ENCODE measurements at regions not wholly inside any gene's neighbourhood (a gene's known extent, or its start where the extent isn't known, plus 50 kb on each side); places are given as distances from the start of the nearest gene placed in this dataset.

GRCh38 chr17:27396045-27396444 lies 60.2 kb upstream of the KSR1 start:
- Histone ChIP-seq H3K4me3 (ENCODE audit: low read depth in 2 of 2, low read length in 2 of 2) (no peak overlapping the region), H3K4me1 (ENCODE audit: control insufficient read depth, insufficient read depth, low read length) (no peaks in the 10 kb centered on the region), H3K27ac (ENCODE audit: low read length) (no peak overlapping the region), H3K9me3 (ENCODE audit: control insufficient read depth, insufficient read depth, low read depth, low read length) (no peaks in the 10 kb centered on the region), H3K36me3 (ENCODE audit: control insufficient read depth, insufficient read depth, low read length) (no peaks in the 10 kb centered on the region), H3K27me3 (ENCODE audit: control insufficient read depth, insufficient read depth, low read length) (no peaks in the 10 kb centered on the region)
- intact Hi-C loops (cut with micrococcal nuclease; ENCODE audit: unreplicated experiment) (no loop called here), in situ Hi-C loops (cut with HindIII; ENCODE audit: low pct_unique_long_range_greater_than_20kb, low sequenced_read_pairs) (no loop called here)
- ChIA-PET CTCF (no interaction called here), POLR2A (no interaction called here)
- DNase-seq (ENCODE audit: low read depth, low spot score) (no peak), ATAC-seq (no peak)
- TF ChIP-seq POLR2AphosphoS5 (IDR thresholded peaks at IDR 0.05; ENCODE audit: low read depth, low read length) (no peak), SIN3A (IDR thresholded peaks at IDR 0.05; ENCODE audit: borderline replicate concordance, insufficient read depth, low read depth, low read length) (no peak), TCF7L2 (IDR thresholded peaks at IDR 0.05; ENCODE audit: low read depth, low read length) (no peak), REST (IDR thresholded peaks at IDR 0.05; ENCODE audit: insufficient read depth in 1 of 2, low read depth in 2 of 2, low read length in 1 of 2) (no peak), CTCF (IDR thresholded peaks at IDR 0.05) (no peak)
- no TSS peak for BruUV-seq (replicated peaks)

- Histone ChIP-seq H3K36me3 (ENCODE audit: control insufficient read depth, insufficient read depth, low read length) (no peaks in the 10 kb centered on the region), H3K27me3 (ENCODE audit: control insufficient read depth, insufficient read depth, low read length) (no peaks in the 10 kb centered on the region), H3K4me3 (ENCODE audit: low read depth in 2 of 2, low read length in 2 of 2) (no peak overlapping the region), H3K4me1 (ENCODE audit: control insufficient read depth, insufficient read depth, low read length) (no peaks in the 10 kb centered on the region), H3K27ac (ENCODE audit: low read length) (no peak overlapping the region), H3K9me3 (ENCODE audit: control insufficient read depth, insufficient read depth, low read depth, low read length) (no peaks in the 10 kb centered on the region)
- ChIA-PET POLR2A (no interaction called here), CTCF (no interaction called here)
- DNase-seq (ENCODE audit: low read depth, low spot score) (no peak), ATAC-seq (no peak)
- no peak for TF ChIP-seq POLR2AphosphoS5 (IDR thresholded peaks at IDR 0.05; ENCODE audit: low read depth, low read length)
- no peak for TF ChIP-seq CTCF (IDR thresholded peaks at IDR 0.05)
- no peak for TF ChIP-seq SIN3A (IDR thresholded peaks at IDR 0.05; ENCODE audit: borderline replicate concordance, insufficient read depth, low read depth, low read length)
- TF ChIP-seq REST (IDR thresholded peaks at IDR 0.05; ENCODE audit: insufficient read depth in 1 of 2, low read depth in 2 of 2, low read length in 1 of 2) = no peak
- TF ChIP-seq TCF7L2 (IDR thresholded peaks at IDR 0.05; ENCODE audit: low read depth, low read length) = no peak
- BruUV-seq (replicated peaks) = no TSS peak
- intact Hi-C loops (cut with micrococcal nuclease; ENCODE audit: unreplicated experiment) (no loop called here), in situ Hi-C loops (cut with HindIII; ENCODE audit: low pct_unique_long_range_greater_than_20kb, low sequenced_read_pairs) (no loop called here)
Observed at GRCh38 chr17:27396941-27397340, 59.3 kb upstream of the KSR1 start.
